ENCODE measurements at regions not wholly inside any gene's neighbourhood (a gene's known extent, or its start where the extent isn't known, plus 50 kb on each side); places are given as distances from the start of the nearest gene placed in this dataset.

DNA sequence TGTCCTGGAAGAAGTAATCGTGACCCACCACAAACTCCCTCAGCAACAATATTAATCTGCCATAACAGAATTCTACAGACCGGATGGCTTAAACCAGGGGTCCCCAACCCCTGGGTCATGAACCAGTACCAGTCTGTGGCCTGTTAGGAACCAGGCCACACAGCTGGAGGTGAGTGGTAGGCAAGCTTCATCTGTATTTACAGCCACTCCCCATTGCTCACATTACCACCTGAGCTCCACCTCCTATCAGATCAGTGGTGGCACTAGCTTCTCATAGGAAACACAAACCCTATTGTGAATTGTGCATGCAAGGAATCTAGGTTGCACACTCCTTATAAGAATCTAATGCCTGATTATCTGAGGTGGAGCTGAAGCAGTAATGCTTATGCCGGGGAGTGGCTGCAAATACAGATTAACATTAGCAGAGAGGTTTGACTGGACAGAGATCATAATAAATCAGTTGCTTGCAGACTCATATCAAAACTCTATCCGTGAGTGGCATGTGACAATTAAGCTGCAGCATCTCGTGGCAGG, 74.5 kb downstream of the NOG start:
- no peak for DNase-seq (ENCODE audit: low read depth in 6 of 9, low spot score in 9 of 9)
- 75% methylated on average over 5 of the region's 5 CpGs for WGBS
- H3K27me3 ChIP-seq (ENCODE audit: control insufficient read depth in 2 of 2, insufficient read depth in 1 of 2, low read length in 1 of 2), result peaks cover 2 to 20% of the 10 kb centered on the region in 2 donors
- no peaks in the 10 kb centered on the region for H3K4me1 ChIP-seq (ENCODE audit: control insufficient read depth in 2 of 2, insufficient read depth in 2 of 2, low read length in 2 of 2)
- H3K36me3 ChIP-seq (ENCODE audit: control insufficient read depth in 2 of 2, insufficient read depth in 2 of 2, low read length in 1 of 2), result no peaks in the 10 kb centered on the region
- no peak overlapping the region for H3K4me3 ChIP-seq (ENCODE audit: low read length in 2 of 2)
- no peak overlapping the region for H3K27ac ChIP-seq (ENCODE audit: low read depth in 1 of 2, low read length in 1 of 2)
- H3K9me3 ChIP-seq (ENCODE audit: control insufficient read depth in 2 of 2, insufficient read depth in 1 of 2, low read length in 1 of 2), result no peaks in the 10 kb centered on the region

DNA sequence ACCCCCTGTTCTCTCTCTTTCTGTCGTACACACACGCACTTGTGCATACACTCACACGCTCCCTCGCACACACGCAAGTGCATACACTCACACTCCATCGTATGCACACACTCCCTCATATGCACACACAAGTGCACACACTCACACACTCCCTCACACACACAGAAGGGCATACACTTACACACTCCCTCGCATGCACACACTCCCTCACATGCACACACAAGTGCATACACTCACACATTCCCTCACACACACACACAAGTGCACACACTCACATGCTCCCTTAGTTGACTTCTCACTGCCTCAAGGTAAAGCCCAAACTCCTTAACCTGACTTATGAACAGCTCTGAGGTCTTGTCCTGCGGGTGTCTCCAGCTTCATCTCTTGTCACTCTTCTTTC, 78.7 kb downstream of the NOG start:
- H3K4me3 ChIP-seq (ENCODE audit: low read length in 2 of 2), result no peak overlapping the region
- no peaks in the 10 kb centered on the region for H3K9me3 ChIP-seq (ENCODE audit: control insufficient read depth in 2 of 2, insufficient read depth in 1 of 2, low read length in 1 of 2)
- no peaks in the 10 kb centered on the region for H3K36me3 ChIP-seq (ENCODE audit: control insufficient read depth in 2 of 2, insufficient read depth in 2 of 2, low read length in 1 of 2)
- DNase-seq (ENCODE audit: low read depth in 6 of 9, low spot score in 9 of 9), result no peak
- WGBS, result 95% methylated on average over 8 of the region's 8 CpGs
- H3K27me3 ChIP-seq (ENCODE audit: control insufficient read depth in 2 of 2, insufficient read depth in 1 of 2, low read length in 1 of 2), result peaks cover 24 to 48% of the 10 kb centered on the region in 2 donors
- H3K4me1 ChIP-seq (ENCODE audit: control insufficient read depth in 2 of 2, insufficient read depth in 2 of 2, low read length in 2 of 2), result peaks cover 0 to 6% of the 10 kb centered on the region in 2 donors
- no peak overlapping the region for H3K27ac ChIP-seq (ENCODE audit: low read depth in 1 of 2, low read length in 1 of 2)

DNA sequence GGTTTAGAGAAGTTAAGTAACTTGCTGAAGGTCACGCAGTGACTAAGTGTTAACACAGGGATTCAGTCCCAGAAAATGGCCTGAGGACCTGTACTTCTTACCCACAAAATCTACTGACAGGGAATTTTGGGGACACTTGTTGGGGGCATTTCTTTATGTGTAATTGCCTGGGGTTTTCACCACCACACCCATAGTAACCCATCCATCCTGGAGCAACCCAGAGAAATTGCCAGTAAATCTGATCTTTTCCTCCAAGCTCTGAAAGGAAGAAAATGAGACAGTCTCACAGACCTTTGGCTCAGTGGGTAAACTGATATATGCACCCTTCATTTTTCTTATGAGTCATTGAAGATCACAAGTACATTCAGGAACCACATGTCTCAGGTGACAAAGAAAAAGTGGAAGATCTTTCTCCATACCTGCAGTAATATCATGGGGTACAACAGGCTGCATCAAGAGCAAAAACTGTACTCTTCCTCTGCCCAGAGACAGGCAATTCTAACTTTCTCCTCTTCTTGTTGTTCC, 81.0 kb downstream of the NOG start:
- H3K9me3 ChIP-seq (ENCODE audit: control insufficient read depth in 2 of 2, insufficient read depth in 1 of 2, low read length in 1 of 2), result no peaks in the 10 kb centered on the region
- no peak overlapping the region for H3K4me3 ChIP-seq (ENCODE audit: low read length in 2 of 2)
- H3K36me3 ChIP-seq (ENCODE audit: control insufficient read depth in 2 of 2, insufficient read depth in 2 of 2, low read length in 1 of 2), result no peaks in the 10 kb centered on the region
- no peak overlapping the region for H3K27ac ChIP-seq (ENCODE audit: low read depth in 1 of 2, low read length in 1 of 2)
- 96% methylated on average over 1 of the region's 1 CpG for WGBS
- H3K27me3 ChIP-seq (ENCODE audit: control insufficient read depth in 2 of 2, insufficient read depth in 1 of 2, low read length in 1 of 2), result peaks cover 46 to 70% of the 10 kb centered on the region in 2 donors
- no peak for DNase-seq (ENCODE audit: low read depth in 6 of 9, low spot score in 9 of 9)
- peaks cover 3 to 20% of the 10 kb centered on the region in 2 donors for H3K4me1 ChIP-seq (ENCODE audit: control insufficient read depth in 2 of 2, insufficient read depth in 2 of 2, low read length in 2 of 2)

GRCh38 chr17:56675876-56676660, 82.6 kb downstream of the NOG start:
- Histone ChIP-seq H3K27me3 (ENCODE audit: control insufficient read depth in 2 of 2, insufficient read depth in 1 of 2, low read length in 1 of 2) (peaks cover 57 to 85% of the 10 kb centered on the region in 2 donors), H3K9me3 (ENCODE audit: control insufficient read depth in 2 of 2, insufficient read depth in 1 of 2, low read length in 1 of 2) (no peaks in the 10 kb centered on the region), H3K4me3 (ENCODE audit: low read length in 2 of 2) (no peak overlapping the region), H3K36me3 (ENCODE audit: control insufficient read depth in 2 of 2, insufficient read depth in 2 of 2, low read length in 1 of 2) (no peaks in the 10 kb centered on the region), H3K4me1 (ENCODE audit: control insufficient read depth in 2 of 2, insufficient read depth in 2 of 2, low read length in 2 of 2) (peaks cover 6 to 30% of the 10 kb centered on the region in 2 donors), H3K27ac (ENCODE audit: low read depth in 1 of 2, low read length in 1 of 2) (no peak overlapping the region)
- DNase-seq (ENCODE audit: low read depth in 6 of 9, low spot score in 9 of 9), result peak in 1 of 9 donors; percentile 15
- WGBS, result 3% methylated on average over 1 of the region's 1 CpG

- peaks cover 11 to 38% of the 10 kb centered on the region in 2 donors for H3K4me1 ChIP-seq (ENCODE audit: control insufficient read depth in 2 of 2, insufficient read depth in 2 of 2, low read length in 2 of 2)
- H3K4me3 ChIP-seq (ENCODE audit: low read length in 2 of 2), result no peak overlapping the region
- H3K36me3 ChIP-seq (ENCODE audit: control insufficient read depth in 2 of 2, insufficient read depth in 2 of 2, low read length in 1 of 2), result no peaks in the 10 kb centered on the region
- H3K27me3 ChIP-seq (ENCODE audit: control insufficient read depth in 2 of 2, insufficient read depth in 1 of 2, low read length in 1 of 2), result peaks cover 59 to 86% of the 10 kb centered on the region in 2 donors
- WGBS, result 91% methylated on average over 1 of the region's 1 CpG
- H3K9me3 ChIP-seq (ENCODE audit: control insufficient read depth in 2 of 2, insufficient read depth in 1 of 2, low read length in 1 of 2), result no peaks in the 10 kb centered on the region
- no peak overlapping the region for H3K27ac ChIP-seq (ENCODE audit: low read depth in 1 of 2, low read length in 1 of 2)
- DNase-seq (ENCODE audit: low read depth in 6 of 9, low spot score in 9 of 9), result no peak
These were observed 83.3 kb downstream of the NOG start for GRCh38 chr17:56676810-56677209.

- Histone ChIP-seq H3K9me3 (ENCODE audit: control insufficient read depth in 2 of 2, insufficient read depth in 1 of 2, low read length in 1 of 2) (no peaks in the 10 kb centered on the region), H3K27ac (ENCODE audit: low read depth in 1 of 2, low read length in 1 of 2) (no peak overlapping the region), H3K36me3 (ENCODE audit: control insufficient read depth in 2 of 2, insufficient read depth in 2 of 2, low read length in 1 of 2) (no peaks in the 10 kb centered on the region), H3K4me1 (ENCODE audit: control insufficient read depth in 2 of 2, insufficient read depth in 2 of 2, low read length in 2 of 2) (peaks cover 16 to 42% of the 10 kb centered on the region in 2 donors), H3K4me3 (ENCODE audit: low read length in 2 of 2) (no peak overlapping the region), H3K27me3 (ENCODE audit: control insufficient read depth in 2 of 2, insufficient read depth in 1 of 2, low read length in 1 of 2) (peaks cover 63 to 86% of the 10 kb centered on the region in 2 donors)
- 15% methylated on average over 37 of the region's 37 CpGs for WGBS
- peak in 1 of 9 donors; percentile 15 for DNase-seq (ENCODE audit: low read depth in 6 of 9, low spot score in 9 of 9)
These were observed 85.0 kb downstream of the NOG start for GRCh38 chr17:56678249-56679114.

DNA sequence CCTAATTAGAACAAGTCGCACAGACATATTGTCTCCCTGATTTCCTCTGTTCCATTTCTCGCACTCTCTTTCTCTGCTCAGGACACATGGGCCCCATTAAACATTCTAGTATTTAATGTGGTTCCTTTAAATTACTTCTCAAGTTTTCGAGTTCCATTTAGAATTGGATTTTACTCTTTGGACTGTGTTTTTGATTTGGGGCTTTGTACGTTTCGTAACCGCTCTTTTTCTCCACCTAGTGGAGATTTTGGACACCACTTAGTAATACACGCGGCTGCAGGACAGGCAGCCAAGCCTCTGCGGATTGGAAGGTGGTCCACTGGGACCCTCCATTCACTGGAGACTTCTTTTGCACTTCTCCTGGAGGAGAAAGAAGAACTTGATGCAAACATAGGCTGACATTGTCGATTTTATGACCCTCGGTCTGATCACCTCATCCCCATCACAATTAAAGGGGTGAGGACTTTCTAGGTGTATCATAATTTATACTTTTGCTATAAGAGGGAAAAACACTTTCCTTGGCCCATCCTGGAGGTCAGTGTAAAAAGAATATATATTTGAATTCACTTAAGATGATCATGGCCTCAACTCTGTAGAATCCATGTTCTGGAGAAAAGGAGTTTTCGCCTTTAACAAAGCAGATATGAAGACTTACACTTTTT, 85.7 kb downstream of the NOG start:
- Histone ChIP-seq H3K36me3 (ENCODE audit: control insufficient read depth in 2 of 2, insufficient read depth in 2 of 2, low read length in 1 of 2) (no peaks in the 10 kb centered on the region), H3K27ac (ENCODE audit: low read depth in 1 of 2, low read length in 1 of 2) (no peak overlapping the region), H3K9me3 (ENCODE audit: control insufficient read depth in 2 of 2, insufficient read depth in 1 of 2, low read length in 1 of 2) (no peaks in the 10 kb centered on the region), H3K27me3 (ENCODE audit: control insufficient read depth in 2 of 2, insufficient read depth in 1 of 2, low read length in 1 of 2) (peaks cover 66 to 90% of the 10 kb centered on the region in 2 donors), H3K4me1 (ENCODE audit: control insufficient read depth in 2 of 2, insufficient read depth in 2 of 2, low read length in 2 of 2) (peaks cover 16 to 42% of the 10 kb centered on the region in 2 donors), H3K4me3 (ENCODE audit: low read length in 2 of 2) (no peak overlapping the region)
- WGBS, result 13% methylated on average over 12 of the region's 12 CpGs
- DNase-seq (ENCODE audit: low read depth in 6 of 9, low spot score in 9 of 9), result peak in 6 of 9 donors; percentile 18 to 63 (median 30)

- H3K9me3 ChIP-seq (ENCODE audit: control insufficient read depth in 2 of 2, insufficient read depth in 1 of 2, low read length in 1 of 2), result no peaks in the 10 kb centered on the region
- H3K36me3 ChIP-seq (ENCODE audit: control insufficient read depth in 2 of 2, insufficient read depth in 2 of 2, low read length in 1 of 2), result no peaks in the 10 kb centered on the region
- peak in 1 of 9 donors; percentile 22 for DNase-seq (ENCODE audit: low read depth in 6 of 9, low spot score in 9 of 9)
- peaks cover 68 to 90% of the 10 kb centered on the region in 2 donors for H3K27me3 ChIP-seq (ENCODE audit: control insufficient read depth in 2 of 2, insufficient read depth in 1 of 2, low read length in 1 of 2)
- H3K4me3 ChIP-seq (ENCODE audit: low read length in 2 of 2), result no peak overlapping the region
- 45% methylated on average over 6 of the region's 6 CpGs for WGBS
- no peak overlapping the region for H3K27ac ChIP-seq (ENCODE audit: low read depth in 1 of 2, low read length in 1 of 2)
- peaks cover 16 to 42% of the 10 kb centered on the region in 2 donors for H3K4me1 ChIP-seq (ENCODE audit: control insufficient read depth in 2 of 2, insufficient read depth in 2 of 2, low read length in 2 of 2)
These were observed 86.4 kb downstream of the NOG start for GRCh38 chr17:56679777-56680422.
